Neural progenitor cell (in vitro differentiated cells): ENCODE measurements at regions not wholly inside any gene's neighbourhood (a gene's known extent, or its start where the extent isn't known, plus 50 kb on each side); places are given as distances from the start of the nearest gene placed in this dataset.
"Not testable (repeated sequence)": the region's sequence is repeated elsewhere in the genome, so short reads cannot be mapped to it uniquely, and the experiment has no call there.

Source experiments
- DNase-seq: peaks from one replicate; pipeline ENCODE4 v3.0.0-alpha.2; 2016; ENCODE audit warnings: low spot score
- H2AFZ ChIP-seq: fragments of 200-600 bp; sonication (generic); replicated peaks from 2 replicates; pipeline ENCODE4 v1.6.1; 2016; ENCODE audit warnings: antibody characterized with exemption
- H3F3A ChIP-seq: fragments of 200-600 bp; sonication (generic); 2 replicates; pipeline ENCODE4 v1.6.1; 2016; ENCODE audit warnings: antibody characterized with exemption, low read depth
- H3K27ac ChIP-seq: fragments of 200-600 bp; sonication (generic); 2 replicates; pipeline ENCODE4 v1.5.1; 2016; ENCODE audit warnings: mild to moderate bottlenecking
- H3K27me3 ChIP-seq: fragments of 200-600 bp; sonication (generic); 2 replicates; pipeline ENCODE4 v1.6.1; 2016; ENCODE audit warnings: mild to moderate bottlenecking, moderate library complexity
- H3K36me3 ChIP-seq: fragments of 200-600 bp; sonication (generic); 2 replicates; pipeline ENCODE4 v1.5.1; 2016
- H3K4me1 ChIP-seq: fragments of 200-600 bp; sonication (generic); 2 replicates; pipeline ENCODE4 v1.6.1; 2016; ENCODE audit warnings: mixed run types
- H3K4me2 ChIP-seq: fragments of 200-600 bp; sonication (generic); 2 replicates; pipeline ENCODE4 v1.6.1; 2016
- H3K4me3 ChIP-seq: fragments of 200-600 bp; sonication (generic); 2 replicates; pipeline ENCODE4 v1.5.1; 2016
- H3K79me2 ChIP-seq: fragments of 200-600 bp; sonication (generic); 2 replicates; pipeline ENCODE4 v1.6.1; 2016; ENCODE audit warnings: low read depth
- H3K9ac ChIP-seq: fragments of 200-600 bp; sonication (generic); 2 replicates; pipeline ENCODE4 v1.6.1; 2016
- H3K9me3 ChIP-seq: fragments of 200-600 bp; sonication (generic); 2 replicates; pipeline ENCODE4 v1.5.1; 2016; ENCODE audit warnings: low read depth
- H4K20me1 ChIP-seq: fragments of 200-600 bp; sonication (generic); 2 replicates; pipeline ENCODE4 v1.6.1; 2016; ENCODE audit warnings: low read depth
- H3K27ac Mint-ChIP-seq: 3 replicates; pipeline ENCODE4 v1.8.0; 2021; ENCODE audit warnings: mixed read lengths
- H3K27me3 Mint-ChIP-seq: 2 replicates; pipeline ENCODE4 v1.8.0; 2022; ENCODE audit warnings: low read depth, mild to moderate bottlenecking, inconsistent platforms, moderate library complexity, mixed read lengths; ENCODE audit not compliant: insufficient read depth
- H3K36me3 Mint-ChIP-seq: 3 replicates; pipeline ENCODE4 v1.8.0; 2021; ENCODE audit warnings: mixed read lengths
- H3K4me1 Mint-ChIP-seq: 3 replicates; pipeline ENCODE4 v1.8.0; 2021; ENCODE audit warnings: mixed read lengths
- H3K4me3 Mint-ChIP-seq: 3 replicates; pipeline ENCODE4 v1.8.0; 2021; ENCODE audit warnings: mild to moderate bottlenecking, moderate library complexity, mixed read lengths
- H3K9me3 Mint-ChIP-seq: 3 replicates; pipeline ENCODE4 v1.8.0; 2020; ENCODE audit warnings: mixed read lengths
- CTCF ChIP-seq: fragments of 200-600 bp; sonication (generic); IDR thresholded peaks from 2 replicates; pipeline ENCODE4 v1.5.1; 2017; ENCODE audit warnings: antibody characterized with exemption, mild to moderate bottlenecking
- EZH2 ChIP-seq: fragments of 200-600 bp; sonication (generic); IDR thresholded peaks from 2 replicates; pipeline ENCODE4 v1.6.1; 2017; ENCODE audit warnings: antibody characterized with exemption, mild to moderate bottlenecking, moderate library complexity
- EZH2phosphoT487 ChIP-seq: fragments of 200-600 bp; sonication (generic); IDR thresholded peaks from 2 replicates; pipeline ENCODE4 v1.6.1; 2017; ENCODE audit warnings: antibody characterized with exemption

- H3K79me2 ChIP-seq = no peaks in the 10 kb centered on the region
- Mint-ChIP-seq H3K9me3 (no peaks in the 10 kb centered on the region), H3K27ac (no peak overlapping the region), H3K4me3 (no peak overlapping the region), H3K27me3 (no peaks in the 10 kb centered on the region), H3K36me3 (no peaks in the 10 kb centered on the region), H3K4me1 (peaks cover 3% of the 10 kb centered on the region)
- no peak for TF ChIP-seq CTCF
- no peaks in the 10 kb centered on the region for H3F3A ChIP-seq
- H3K4me3 ChIP-seq = no peak overlapping the region
- no peaks in the 10 kb centered on the region for H3K27me3 ChIP-seq
- H3K4me1 ChIP-seq = no peaks in the 10 kb centered on the region
- no peaks in the 10 kb centered on the region for H3K36me3 ChIP-seq
- H3K9me3 ChIP-seq = no peaks in the 10 kb centered on the region
- H3K27ac ChIP-seq = no peak overlapping the region
- H2AFZ ChIP-seq = no peak overlapping the region
- no peak for DNase-seq
- no peak overlapping the region for H3K9ac ChIP-seq
- H4K20me1 ChIP-seq = no peaks in the 10 kb centered on the region
- no peak overlapping the region for H3K4me2 ChIP-seq
These were observed 95.3 kb upstream of the OR9G4 start for GRCh38 chr11:56843816-56844215.

- TF ChIP-seq CTCF (no peak), EZH2 (no peak), EZH2phosphoT487 (no peak)
- Histone ChIP-seq H3K4me1 (no peaks in the 10 kb centered on the region), H2AFZ (no peak overlapping the region), H3K4me3 (no peak overlapping the region), H3F3A (no peaks in the 10 kb centered on the region), H3K4me2 (no peak overlapping the region), H3K9me3 (no peaks in the 10 kb centered on the region), H3K9ac (no peak overlapping the region), H3K36me3 (no peaks in the 10 kb centered on the region), H3K27me3 (no peaks in the 10 kb centered on the region), H3K27ac (no peak overlapping the region), H4K20me1 (no peaks in the 10 kb centered on the region), H3K79me2 (no peaks in the 10 kb centered on the region)
- H3K36me3 Mint-ChIP-seq = no peaks in the 10 kb centered on the region
- no peaks in the 10 kb centered on the region for H3K27me3 Mint-ChIP-seq
- peaks cover 3% of the 10 kb centered on the region for H3K4me1 Mint-ChIP-seq
- DNase-seq = no peak
- no peak overlapping the region for H3K27ac Mint-ChIP-seq
- H3K4me3 Mint-ChIP-seq = no peak overlapping the region
- no peaks in the 10 kb centered on the region for H3K9me3 Mint-ChIP-seq
These were observed 94.6 kb upstream of the OR9G4 start for GRCh38 chr11:56842814-56843794.

- Histone ChIP-seq H3K9me3 (no peaks in the 10 kb centered on the region), H3K4me2 (no peak overlapping the region), H3F3A (no peaks in the 10 kb centered on the region), H3K9ac (no peak overlapping the region), H3K4me1 (no peaks in the 10 kb centered on the region), H3K27ac (no peak overlapping the region), H3K4me3 (no peak overlapping the region), H3K27me3 (no peaks in the 10 kb centered on the region), H3K79me2 (no peaks in the 10 kb centered on the region), H4K20me1 (no peaks in the 10 kb centered on the region), H2AFZ (peak overlapping the region; percentile 72), H3K36me3 (no peaks in the 10 kb centered on the region)
- peak; percentile 69 for DNase-seq
- Mint-ChIP-seq H3K4me3 (no peak overlapping the region), H3K27ac (peak overlapping the region; percentile 14), H3K27me3 (no peaks in the 10 kb centered on the region), H3K36me3 (no peaks in the 10 kb centered on the region), H3K4me1 (peaks cover 3% of the 10 kb centered on the region), H3K9me3 (no peaks in the 10 kb centered on the region)
- TF ChIP-seq CTCF = peak; percentile 85
- TF ChIP-seq EZH2phosphoT487 = no peak
These were observed 92.8 kb upstream of the OR9G4 start for GRCh38 chr11:56841210-56841810.

- H3F3A ChIP-seq, H3K4me2 ChIP-seq, H3K36me3 ChIP-seq, H3K27me3 ChIP-seq, H3K4me1 Mint-ChIP-seq, H3K27me3 Mint-ChIP-seq, H3K9me3 ChIP-seq, DNase-seq, H3K79me2 ChIP-seq, H3K27ac Mint-ChIP-seq, H3K27ac ChIP-seq, H3K4me3 ChIP-seq, H3K36me3 Mint-ChIP-seq, H3K9ac ChIP-seq, H4K20me1 ChIP-seq, H3K4me1 ChIP-seq, H2AFZ ChIP-seq, H3K4me3 Mint-ChIP-seq: not testable (repeated sequence)
- peaks cover 21% of the 10 kb centered on the region for H3K9me3 Mint-ChIP-seq
These were observed 78.9 kb upstream of the OR9G4 start for GRCh38 chr11:56827357-56827756.
